Right forelimb (tissue), 1 donor: ENCODE measurements at regions not wholly inside any gene's neighbourhood (a gene's known extent, or its start where the extent isn't known, plus 50 kb on each side); places are given as distances from the start of the nearest gene placed in this dataset.
A peak's percentile ranks its signal among the peaks of the same experiment; 100 is the strongest.

Experiments
- DNase-seq: peaks from one replicate; pipeline ENCODE4 v3.0.0-alpha.2; 2018

DNA sequence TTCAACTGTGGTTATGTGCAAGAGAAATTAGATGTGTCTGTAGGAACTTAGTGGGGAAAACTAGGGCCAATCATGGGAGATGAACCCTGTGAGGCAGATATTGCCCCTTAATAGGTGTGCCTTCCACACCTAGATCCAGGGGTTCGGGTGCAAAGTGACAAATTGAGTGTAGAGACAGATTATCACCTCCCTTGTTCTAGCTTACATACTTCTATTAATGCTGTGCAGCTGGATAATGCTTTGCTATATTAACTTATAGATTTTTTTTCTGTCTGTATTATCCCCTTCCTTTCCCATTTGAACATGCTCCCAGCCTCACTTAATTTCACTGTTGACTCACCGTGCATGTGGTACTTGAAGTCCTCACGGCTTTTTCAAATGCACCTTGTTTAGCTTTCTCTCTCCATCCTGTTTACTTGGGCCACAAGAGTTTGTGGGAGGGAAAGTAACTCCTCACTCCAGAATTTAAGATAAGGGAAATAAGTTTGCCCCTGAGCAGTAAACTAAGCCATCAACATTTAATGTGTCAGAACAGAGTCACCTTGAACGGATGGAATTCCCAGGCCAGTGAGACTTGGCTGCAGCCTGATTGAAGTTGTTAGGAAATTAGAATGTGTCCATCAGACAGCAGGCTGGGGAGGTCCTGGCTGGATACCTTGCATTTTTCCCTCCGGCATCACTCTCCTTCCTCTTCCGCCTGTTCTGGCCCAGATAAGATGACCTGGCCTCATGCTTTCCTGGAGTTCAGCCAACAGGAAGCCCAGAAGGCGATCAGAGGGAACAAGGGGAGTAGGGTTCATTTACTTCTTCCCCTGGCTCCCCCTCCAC lies 478.4 kb downstream of the BCOR start:
- no peak for DNase-seq

DNA sequence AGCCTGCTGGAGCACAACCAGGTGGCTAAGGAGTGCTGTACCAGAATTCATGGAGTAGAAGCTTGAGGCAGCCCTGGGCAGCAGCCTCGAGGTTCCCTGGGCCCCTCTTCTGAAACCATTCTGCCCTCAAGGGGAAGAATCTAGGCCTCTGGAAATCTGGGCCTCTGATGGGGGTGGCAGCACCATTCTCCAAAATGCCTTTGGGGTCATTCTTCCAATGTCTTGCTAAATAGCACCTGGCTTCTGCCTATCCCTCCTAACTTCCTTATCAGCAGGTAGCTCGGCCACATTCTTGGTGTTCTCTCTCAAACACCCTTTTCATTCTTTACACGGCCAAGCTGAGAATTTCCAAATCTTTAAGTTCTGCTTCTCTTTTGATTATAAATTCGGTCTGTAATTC lies 473.6 kb downstream of the BCOR start:
- DNase-seq, result no peak

DNA sequence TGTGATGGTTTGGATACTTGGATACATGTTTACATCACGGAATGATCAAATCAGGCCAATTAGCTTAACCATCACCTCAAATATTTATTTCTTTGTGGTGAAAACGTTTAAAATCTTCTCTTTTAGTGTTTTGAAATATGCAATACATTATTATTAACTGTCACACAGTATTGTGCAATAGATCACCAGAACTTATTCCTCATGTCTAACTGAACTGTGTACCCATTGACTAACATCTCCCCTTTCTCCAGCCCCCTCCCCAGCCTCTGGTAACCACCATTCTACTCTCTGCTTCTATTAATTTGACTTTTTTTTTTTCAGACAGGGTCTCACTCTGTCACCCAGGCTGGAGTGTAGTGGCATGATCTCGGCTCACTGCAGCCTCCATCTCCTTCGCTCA lies 471.9 kb downstream of the BCOR start:
- DNase-seq, result no peak

DNA sequence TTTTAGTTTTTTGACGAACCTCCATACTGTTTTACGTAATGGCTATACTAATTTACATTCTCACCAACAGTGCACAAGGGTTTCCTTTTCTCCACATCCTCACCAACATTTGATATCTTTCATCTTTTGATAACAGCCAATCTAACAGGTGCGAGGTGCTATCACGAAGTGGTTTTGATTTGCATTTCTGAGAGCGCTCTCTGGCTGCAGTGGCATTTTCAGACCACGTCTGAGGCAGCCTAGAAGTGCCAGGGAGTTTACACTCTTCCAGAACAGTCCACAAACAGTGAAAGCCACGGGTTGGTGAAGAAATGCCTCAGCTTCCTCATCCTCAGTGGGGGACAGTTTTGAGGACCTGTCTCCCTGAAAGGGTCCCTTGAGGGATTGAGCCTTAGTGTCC lies 471.0 kb downstream of the BCOR start:
- DNase-seq, result no peak

DNA sequence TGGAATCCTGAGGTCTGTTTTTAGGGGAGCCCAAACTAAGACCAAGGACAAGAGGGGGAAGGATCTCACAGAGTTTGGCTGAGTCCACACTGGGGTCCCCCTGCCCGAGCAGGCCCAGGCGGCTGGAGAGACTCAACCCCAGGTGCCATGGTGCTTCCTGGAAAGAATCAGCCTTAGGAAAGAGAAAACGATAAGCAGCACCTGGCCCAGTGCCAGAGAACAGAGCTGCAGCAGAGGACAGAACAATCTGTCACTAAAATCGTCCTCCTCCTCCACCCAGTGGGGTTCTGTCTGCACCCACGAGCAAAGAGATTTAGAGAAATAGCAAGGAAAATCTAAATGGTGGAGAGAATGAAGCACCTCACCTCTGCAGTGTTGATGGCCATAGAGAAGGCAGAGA lies 470.5 kb downstream of the BCOR start:
- no peak for DNase-seq

DNA sequence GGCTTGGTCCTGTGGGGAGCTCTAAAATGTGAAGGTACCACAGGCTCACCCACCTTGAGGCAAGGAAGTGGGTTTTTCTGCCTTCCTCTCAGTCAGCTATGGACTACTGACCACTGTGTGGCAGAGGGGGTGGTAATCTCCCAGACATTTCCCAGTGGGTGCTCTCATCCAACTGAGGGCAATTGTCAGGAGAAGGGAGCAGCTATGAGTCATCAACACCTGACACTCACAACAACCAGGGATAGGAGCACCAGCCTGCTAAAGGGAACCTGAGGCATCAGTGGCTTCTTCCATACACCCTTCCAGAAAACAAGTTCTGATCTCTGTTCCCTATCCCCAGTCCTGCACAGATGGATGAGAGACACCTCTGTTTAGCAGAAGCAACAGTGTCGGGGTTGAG lies 468.8 kb downstream of the BCOR start:
- no peak for DNase-seq

DNA sequence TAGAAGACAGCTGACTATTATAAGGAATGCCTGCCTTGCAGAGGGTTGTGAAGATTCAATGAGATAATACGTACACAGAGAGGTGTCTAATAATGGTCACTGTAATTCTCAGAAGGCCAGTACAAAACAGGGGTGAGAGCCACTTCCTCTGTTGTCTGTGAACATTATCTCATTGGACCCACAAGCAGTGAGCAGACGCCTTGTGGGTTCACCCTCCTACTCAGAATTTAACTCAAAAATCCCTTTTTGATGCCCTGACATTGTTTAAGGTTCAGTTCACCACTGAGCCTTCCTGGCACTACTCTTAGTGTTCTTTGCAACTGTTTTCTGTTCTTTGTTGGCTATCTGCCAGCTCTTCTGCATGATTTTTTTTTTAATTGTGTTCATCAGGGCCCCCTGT lies 467.4 kb downstream of the BCOR start:
- no peak for DNase-seq

DNA sequence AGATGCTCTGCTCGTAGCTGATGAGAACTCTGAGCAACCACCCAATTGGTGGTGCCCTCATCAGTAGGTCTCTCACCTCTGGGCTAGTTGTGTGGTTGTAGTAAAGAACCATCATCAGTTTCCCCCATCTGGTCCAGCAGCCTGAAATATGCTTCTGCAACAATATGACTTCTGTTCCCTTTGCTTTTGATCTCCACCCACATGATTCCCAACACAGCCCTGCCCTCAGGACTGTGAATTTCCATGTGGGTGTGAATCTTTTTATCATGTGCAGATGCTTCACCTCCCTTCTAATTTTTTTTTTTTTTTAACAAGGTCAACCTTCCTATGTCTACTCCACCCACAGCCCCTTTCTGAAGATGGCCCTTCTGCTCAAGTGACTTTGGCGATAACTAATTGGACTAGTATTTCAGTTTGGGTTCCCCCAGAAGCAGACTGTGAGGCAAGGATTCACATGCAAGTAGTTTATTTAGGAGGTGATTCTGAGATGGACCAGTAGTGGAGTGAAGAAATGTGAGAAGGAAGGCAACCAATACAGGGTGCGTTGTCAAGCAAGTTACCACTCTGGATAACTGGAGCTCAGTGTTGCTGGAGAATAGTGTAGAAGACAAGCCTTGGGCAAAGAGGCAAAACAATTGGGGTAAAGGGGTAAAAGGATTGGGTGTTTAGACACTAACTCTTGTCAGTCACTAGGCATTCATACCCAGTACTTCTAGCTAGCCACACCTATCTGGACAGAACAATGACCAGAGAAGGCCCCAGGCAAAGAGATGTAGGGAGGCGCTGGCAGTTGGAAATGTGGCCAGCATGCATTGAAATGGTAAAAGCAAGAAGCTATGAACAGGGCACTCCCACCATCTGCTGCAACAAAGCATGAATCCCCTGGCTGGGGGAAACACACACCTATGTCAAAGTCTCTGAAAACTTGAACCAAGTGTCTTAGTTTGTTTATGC lies 466.2 kb downstream of the BCOR start:
- DNase-seq, result no peak

DNA sequence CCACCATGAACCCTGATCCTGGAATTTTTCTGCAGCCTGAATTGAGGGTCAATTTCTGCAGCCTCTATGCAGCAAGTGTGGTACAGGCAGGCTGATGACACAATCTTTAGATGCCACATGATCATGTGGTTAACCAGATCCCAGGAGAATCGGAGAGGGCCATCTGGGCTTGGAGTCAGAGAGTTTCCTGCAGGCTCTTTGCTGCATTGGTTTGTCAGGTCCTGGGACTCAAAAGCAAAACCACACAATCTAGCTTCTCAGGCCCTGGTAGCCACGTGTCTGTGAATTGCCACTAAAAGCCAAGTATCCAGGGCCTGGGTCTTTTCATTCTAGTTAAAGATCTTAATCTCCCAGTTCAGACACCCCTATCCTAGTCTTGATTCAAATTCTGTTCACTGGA lies 464.5 kb downstream of the BCOR start:
- no peak for DNase-seq

DNA sequence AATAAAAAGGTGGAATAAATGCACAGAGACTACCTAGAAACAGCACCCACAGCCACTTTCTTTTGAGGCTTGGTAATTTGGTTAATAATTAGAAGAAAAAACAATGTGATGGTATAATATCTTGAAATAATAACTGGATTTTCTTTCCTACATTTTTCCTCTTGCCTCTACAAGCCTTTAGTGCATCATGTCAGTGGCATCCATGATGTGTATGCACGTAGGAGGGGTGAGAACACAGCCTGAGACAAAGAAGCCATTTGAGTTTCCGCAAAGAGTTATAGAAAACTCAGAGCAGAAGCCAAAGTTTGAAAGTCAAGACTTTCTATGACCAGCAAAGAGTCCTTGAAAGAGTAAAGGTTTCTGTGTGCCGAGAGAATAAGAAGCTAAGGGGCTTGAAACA lies 461.3 kb downstream of the BCOR start:
- DNase-seq, result no peak

DNA sequence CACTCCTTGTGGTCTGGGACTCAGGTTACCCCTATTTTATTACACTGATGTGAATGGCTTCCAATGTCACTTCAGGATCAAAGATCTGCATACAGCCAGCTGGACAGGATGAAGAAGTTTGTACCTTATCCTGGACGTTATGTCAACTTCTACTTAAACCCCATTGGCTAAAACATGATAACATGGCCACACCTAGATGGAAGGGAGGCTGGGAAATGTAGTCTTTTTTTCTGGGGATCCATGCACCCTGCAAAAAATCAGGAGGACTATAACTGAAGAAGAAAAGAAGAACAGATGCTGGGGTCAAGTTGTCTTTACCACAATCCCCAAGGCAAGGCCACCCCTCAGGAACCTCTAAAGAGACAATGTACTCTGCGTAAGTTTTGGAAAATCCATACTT lies 459.2 kb downstream of the BCOR start:
- DNase-seq, result no peak

DNA sequence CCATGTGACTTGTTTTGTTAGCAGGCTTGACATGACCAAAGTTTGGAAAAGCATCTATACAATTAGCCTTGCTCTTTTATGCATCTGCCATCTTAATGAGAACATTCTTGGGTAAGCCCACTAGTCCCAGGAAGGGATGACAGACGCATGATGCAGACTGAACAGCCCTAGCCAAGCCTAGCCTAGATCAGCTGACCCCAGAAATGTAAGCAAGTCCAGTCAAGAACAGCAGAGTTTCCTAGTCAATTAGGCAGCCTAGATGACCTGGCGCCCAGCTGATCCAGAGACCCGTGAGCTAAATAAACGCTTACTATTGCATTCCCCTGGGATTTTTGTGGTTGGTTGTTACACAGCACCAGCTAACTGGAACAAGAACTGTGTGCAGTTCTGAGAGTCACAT lies 457.9 kb downstream of the BCOR start:
- no peak for DNase-seq

DNA sequence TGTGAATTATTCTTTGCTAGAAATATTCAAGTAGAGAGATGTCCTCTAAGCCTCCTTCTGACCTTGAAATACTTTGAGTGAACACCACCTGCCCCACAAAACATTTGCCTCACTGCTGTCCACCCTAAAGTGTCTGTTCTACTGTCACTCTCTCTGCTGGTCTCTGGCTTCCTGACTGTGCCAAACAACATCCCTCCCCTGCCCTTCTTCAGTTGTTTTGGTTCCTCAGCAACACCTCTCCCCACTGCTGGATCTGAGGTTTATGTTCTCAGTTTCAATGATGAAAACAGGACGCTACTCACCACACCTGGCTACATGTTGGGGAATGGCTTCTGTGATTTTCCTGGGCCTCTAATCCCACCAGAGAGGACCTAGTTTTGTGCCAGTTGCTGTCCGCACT lies 456.9 kb downstream of the BCOR start:
- DNase-seq, result no peak

DNA sequence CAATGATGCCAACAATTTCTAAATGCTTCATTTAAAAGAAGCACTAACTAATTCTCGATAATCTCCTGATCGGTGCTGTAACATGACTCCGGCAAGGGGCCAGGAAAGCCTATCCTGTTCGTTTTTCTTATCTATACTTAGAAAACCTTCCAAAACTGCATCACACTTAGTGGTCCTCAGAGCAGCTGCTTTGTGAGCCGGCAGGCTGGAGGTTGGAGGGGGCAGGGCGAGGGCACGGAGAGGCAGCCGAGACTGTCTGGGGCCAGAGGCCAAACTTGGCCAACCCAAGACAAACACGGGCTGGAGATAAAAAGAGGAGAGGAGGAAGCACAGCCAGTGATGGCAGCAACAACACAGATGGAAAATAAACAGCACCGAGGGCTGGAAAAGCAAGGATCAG lies 455.7 kb downstream of the BCOR start:
- no peak for DNase-seq

DNA sequence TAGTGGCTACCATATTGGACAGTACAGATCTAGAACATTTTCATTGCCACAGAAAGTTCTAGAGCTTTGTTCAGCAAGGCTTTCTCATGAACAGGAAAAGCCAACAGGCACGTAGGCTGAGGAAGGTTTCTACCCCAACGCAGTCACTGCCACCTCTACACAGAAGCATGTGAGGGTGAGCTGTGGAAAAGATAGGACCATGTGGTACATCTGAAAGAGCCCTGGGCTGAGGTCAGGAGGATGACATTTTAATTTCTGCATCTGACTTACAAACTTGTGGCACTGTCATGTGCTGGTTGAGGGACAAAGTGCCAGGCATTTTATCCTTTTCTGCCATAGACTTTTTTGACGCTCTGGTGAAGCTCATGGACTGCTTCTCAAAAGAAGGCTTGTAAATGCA lies 454.2 kb downstream of the BCOR start:
- no peak for DNase-seq

DNA sequence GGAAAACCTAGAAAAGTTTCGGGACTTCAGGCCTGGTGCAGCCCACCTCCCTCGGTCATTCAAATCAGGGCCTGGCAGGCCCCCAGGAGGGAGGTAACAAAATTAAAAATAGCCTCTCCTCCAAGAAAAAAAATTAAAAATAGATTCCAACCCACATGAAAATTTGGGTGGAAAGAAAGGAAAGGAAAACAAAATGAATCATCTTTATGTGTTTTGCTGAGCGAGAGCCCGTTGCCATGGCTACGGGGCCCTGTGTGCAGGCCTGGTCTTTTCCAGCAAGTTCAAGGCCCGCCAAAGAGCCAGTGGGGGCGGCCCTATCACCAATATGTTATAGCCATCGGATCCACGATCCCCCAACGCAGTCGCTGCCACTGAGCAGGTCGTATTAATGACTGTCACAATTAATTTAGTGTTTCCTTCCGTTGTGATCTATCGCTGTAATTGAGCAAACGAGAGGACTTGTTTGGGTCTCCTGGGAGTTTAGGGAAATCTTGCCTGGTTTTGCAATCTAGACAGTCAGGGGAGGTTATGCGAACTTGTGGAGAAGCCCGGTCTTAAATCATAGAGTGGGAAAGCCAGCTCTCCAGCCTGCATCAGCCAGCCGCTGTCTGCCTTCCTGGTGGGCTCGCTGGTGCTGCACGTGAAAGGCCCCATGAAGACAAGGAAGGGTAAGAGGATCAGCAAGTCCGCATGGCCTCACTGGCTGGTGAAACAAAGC lies 452.4 kb downstream of the BCOR start:
- peak; percentile 77 for DNase-seq

DNA sequence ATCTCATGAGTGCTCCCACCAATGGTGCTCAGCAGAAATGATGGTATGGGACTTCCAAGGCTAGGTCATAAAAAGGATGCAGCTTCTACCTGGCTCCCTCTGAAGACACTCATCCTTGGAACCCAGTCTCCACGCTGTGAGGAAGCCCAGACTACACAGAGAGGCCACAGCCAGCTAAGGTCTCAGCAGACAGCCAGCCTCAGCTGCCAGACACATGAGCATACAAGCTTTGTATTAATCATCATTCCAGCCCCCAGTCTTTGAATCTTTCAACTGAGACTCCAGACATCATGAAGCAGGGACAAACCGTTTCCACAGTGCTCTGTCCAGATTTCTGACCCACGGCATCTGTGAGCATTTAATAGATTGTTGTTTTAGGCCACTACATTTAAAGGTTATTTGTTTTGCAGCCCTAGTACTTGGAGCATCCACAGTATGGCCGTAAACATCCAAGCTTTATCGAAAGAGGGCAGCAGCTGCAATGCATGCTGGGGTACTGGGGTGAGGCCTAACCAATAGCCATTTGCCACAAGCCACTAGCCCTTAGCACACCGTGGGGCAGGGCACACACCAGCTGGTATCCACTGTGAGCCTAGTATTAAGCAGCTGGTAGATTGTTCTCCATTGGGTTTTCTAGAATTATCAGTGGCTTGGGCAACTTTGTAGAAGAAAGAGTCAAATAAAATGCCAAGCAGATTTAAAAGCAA lies 449.1 kb downstream of the BCOR start:
- DNase-seq, result no peak

DNA sequence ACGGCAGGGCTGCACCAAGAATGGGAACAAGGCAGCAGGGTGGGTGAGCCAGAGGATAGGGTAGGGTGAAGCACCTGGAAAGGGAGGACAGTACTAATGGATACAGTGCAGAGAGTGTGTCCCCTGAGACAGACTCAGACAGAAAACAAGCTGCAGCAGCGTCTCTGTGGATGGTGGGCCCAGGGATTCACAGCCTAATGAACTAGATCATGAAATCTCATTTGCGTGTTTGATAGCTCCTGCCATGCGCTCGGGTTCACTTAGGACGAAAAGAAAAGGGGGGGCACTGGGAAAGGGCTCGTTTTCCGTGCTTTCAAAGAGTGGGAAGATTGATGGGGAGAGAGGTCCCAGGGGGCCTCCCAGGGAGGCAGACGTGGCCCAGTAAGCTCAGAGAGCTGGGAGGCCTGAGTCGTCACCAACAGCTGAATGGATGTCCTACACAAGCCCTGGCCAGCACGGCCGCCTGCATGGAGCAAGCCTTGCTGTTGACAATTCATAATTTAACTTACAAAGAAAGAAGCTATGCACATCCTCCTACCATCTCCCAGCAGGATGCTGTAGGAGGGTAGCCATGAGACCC lies 446.9 kb downstream of the BCOR start:
- DNase-seq, result no peak

DNA sequence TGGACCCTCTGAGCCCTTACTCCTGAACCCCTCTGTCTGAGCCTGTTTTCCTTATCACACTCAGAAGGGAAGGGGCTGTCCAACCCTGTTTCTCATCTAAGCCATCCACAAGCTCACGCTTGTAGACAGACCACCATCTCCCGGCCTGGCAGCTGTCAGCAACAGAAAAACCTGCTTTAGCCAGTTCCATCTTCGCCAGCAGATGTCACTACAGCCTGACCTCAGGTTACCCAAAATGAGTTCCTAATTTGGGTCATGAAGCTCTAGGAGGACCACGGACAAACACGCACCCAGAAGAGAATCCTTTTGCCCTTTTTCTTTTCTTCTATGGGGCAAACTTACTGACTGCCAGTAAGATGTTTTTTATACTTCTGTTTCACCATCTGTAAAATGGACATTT lies 445.4 kb downstream of the BCOR start:
- no peak for DNase-seq

DNA sequence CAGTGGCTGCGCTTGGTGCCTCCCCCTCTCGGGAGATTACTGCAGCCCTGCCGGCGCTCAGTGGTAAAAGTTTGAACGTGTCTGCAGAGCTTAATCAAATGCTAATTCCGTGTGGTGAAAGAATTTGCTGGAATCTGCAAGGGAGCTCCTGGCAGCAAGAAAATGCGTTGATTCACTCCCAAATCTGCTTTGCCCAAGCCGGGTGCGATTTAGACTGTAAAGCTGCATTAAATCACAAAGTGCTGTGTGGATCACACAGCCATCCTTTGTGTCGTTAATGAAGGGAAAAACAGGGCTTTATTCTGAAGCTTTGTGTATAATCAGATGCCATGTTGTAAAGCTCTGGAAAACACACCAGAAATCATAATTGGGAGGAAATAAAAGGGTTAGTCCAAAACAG lies 444.1 kb downstream of the BCOR start:
- no peak for DNase-seq

DNA sequence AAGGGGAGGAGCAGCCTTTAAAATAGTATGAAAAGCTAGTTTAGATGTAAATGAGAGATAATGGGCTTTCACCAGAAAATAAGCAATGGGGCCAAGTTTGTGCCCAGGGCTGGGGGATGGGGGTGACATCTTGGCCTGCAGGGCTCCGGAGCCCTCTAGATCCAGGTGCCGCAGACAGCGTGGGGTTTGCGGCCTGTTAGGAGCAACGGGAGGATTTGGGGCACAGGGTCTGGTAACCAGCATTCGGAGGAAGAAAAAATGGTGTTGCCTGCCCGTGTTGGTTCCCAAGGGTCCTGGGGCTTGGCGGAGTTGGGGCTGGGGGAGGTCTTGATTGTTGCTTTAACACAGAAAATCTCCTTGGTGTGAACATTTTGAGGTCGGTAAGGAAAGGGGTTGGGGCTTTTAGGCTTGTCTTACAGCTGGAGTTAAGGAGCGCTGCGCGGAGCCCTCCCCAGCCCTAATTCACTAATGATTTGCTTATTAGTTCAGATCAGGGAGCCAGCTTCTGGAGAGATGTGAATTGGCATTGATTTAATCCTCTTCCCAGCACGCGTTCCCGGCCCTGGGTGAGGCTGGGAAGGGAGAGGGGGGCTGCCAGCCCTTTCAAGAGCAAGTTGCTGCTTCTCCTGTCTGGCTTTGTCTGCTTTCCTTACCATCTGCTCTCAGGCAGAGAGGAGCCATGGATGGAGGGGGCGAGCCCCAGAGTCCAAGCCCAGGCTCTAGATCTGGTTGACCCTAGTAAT lies 443.4 kb downstream of the BCOR start:
- no peak for DNase-seq

DNA sequence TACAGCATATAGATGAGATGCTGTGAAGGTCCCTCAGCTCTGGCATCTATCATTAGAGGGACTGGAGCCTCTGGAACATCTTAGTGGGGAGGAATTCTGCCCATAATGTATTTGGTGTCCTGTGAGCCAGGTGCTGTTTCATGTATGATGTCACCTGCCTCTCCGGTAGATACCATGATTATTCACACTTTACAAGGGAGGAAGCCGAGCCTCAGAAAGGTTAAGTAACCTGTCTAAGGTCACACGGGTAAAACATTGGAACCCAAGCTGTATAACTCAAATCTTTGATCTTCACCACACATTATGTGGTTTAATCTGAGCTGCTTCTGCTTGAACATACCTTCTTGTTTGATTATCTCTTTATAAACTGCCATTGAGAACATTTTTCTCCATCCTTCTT lies 442.8 kb downstream of the BCOR start:
- DNase-seq, result no peak
